IMR-90 (cell line): ENCODE measurements at regions not wholly inside any gene's neighbourhood (a gene's known extent, or its start where the extent isn't known, plus 50 kb on each side); places are given as distances from the start of the nearest gene placed in this dataset.

Experiments
- ATAC-seq: fragments of 200-7000 bp; cut with Tn5 transposase; 2 replicates; pipeline ENCODE4 v1.9.1; 2020; ENCODE audit warnings: low read depth, mild to moderate bottlenecking, moderate library complexity
- BruUV-seq: library from RNA; stranded (reverse); fragments of 400-500 nt; replicated peaks from 2 replicates; lab custom pipeline; 2021; lab: Mats Ljungman, UMichigan
- CTCF ChIA-PET: fragments of 300-600 bp; formaldehyde crosslinking; extraction: SDS; loops from one replicate; lab custom pipeline; 2021; ENCODE audit warnings: antibody characterized with exemption; lab: Yijun Ruan, JAX
- POLR2A ChIA-PET: fragments of 300-600 bp; sonication (Branson Sonifier 250); formaldehyde crosslinking; loops from one replicate; lab custom pipeline; 2022; ENCODE audit warnings: antibody characterized with exemption; ENCODE audit not compliant: unreplicated experiment; lab: Charles Lee
- DNase-seq: peaks from one replicate; pipeline ENCODE4 v3.0.0; 2013
- H2AFZ ChIP-seq: replicated peaks from 2 replicates; pipeline ENCODE3; 2013; ENCODE audit warnings: low read length, mild to moderate bottlenecking; ENCODE audit not compliant: poor library complexity
- H2AK5ac ChIP-seq: 2 replicates; pipeline ENCODE4 v1.6.1; 2013; ENCODE audit warnings: low read depth, low read length, inconsistent platforms
- H2AK9ac ChIP-seq: replicated peaks from 2 replicates; pipeline ENCODE3; 2013; ENCODE audit warnings: mild to moderate bottlenecking, low read depth, low read length, moderate library complexity; ENCODE audit not compliant: poor library complexity
- H2BK120ac ChIP-seq: 2 replicates; pipeline ENCODE4 v1.6.1; 2013; ENCODE audit warnings: low read depth, low read length, inconsistent platforms
- H2BK15ac ChIP-seq: 3 replicates; pipeline ENCODE4 v1.6.1; 2013; ENCODE audit warnings: low read depth, low read length, inconsistent platforms
- H2BK20ac ChIP-seq: 2 replicates; pipeline ENCODE4 v1.6.1; 2013; ENCODE audit warnings: low read depth, mild to moderate bottlenecking, inconsistent platforms, low read length, moderate library complexity
- H2BK5ac ChIP-seq: 2 replicates; pipeline ENCODE4 v1.6.1; 2013; ENCODE audit warnings: mild to moderate bottlenecking, low read depth, low read length, inconsistent platforms; ENCODE audit not compliant: poor library complexity, severe bottlenecking
- H3K14ac ChIP-seq: replicated peaks from 2 replicates; pipeline ENCODE4 v1.6.1; 2013; ENCODE audit warnings: low read depth, low read length, inconsistent platforms
- H3K18ac ChIP-seq: 2 replicates; pipeline ENCODE4 v1.6.1; 2013; ENCODE audit warnings: low read depth, low read length, control low read depth
- H3K23ac ChIP-seq: 2 replicates; pipeline ENCODE4 v1.6.1; 2013; ENCODE audit warnings: low read depth, low read length, inconsistent platforms
- H3K27ac ChIP-seq: 2 replicates; pipeline ENCODE4 v1.5.1; 2013; ENCODE audit warnings: mild to moderate bottlenecking, control low read depth, low read length; ENCODE audit not compliant: insufficient read depth
- H3K27me3 ChIP-seq: 2 replicates; pipeline ENCODE4 v1.6.1; 2013; ENCODE audit warnings: low read length; ENCODE audit not compliant: control insufficient read depth, insufficient read depth
- H3K36me3 ChIP-seq: 2 replicates; pipeline ENCODE4 v1.6.1; 2013; ENCODE audit warnings: low read length, mixed read lengths; ENCODE audit not compliant: control insufficient read depth, insufficient read depth
- H3K4ac ChIP-seq: 2 replicates; pipeline ENCODE4 v1.6.1; 2013; ENCODE audit warnings: low read depth, low read length, inconsistent platforms
- H3K4me1 ChIP-seq: 2 replicates; pipeline ENCODE4 v1.6.1; 2013; ENCODE audit warnings: low read length, mixed read lengths; ENCODE audit not compliant: control insufficient read depth, insufficient read depth
- H3K4me2 ChIP-seq: 2 replicates; pipeline ENCODE4 v1.6.1; 2013; ENCODE audit warnings: low read depth, mild to moderate bottlenecking, control low read depth, low read length, moderate library complexity
- H3K4me3 ChIP-seq: 2 replicates; pipeline ENCODE4 v1.5.1; 2013; ENCODE audit warnings: low read depth, mild to moderate bottlenecking, control low read depth, low read length, moderate library complexity; ENCODE audit not compliant: insufficient read depth
- H3K56ac ChIP-seq: 2 replicates; pipeline ENCODE4 v1.6.1; 2013; ENCODE audit warnings: low read length, inconsistent platforms; ENCODE audit not compliant: insufficient read depth; ENCODE audit errors: extremely low read depth
- H3K79me1 ChIP-seq, 2 experiments: 2 replicates each; pipeline ENCODE4 v1.6.1; 2013; ENCODE audit warnings: low read length in 2 of 2, inconsistent platforms in 1 of 2, low read depth in 1 of 2
- H3K9ac ChIP-seq: 2 replicates; pipeline ENCODE4 v1.6.1; 2013; ENCODE audit warnings: low read depth, low read length, control low read depth
- H3K9me1 ChIP-seq: 2 replicates; pipeline ENCODE4 v1.6.1; 2013; ENCODE audit warnings: low read length, inconsistent platforms; ENCODE audit not compliant: insufficient read depth
- H3K9me3 ChIP-seq: 2 replicates; pipeline ENCODE4 v1.6.1; 2013; ENCODE audit warnings: low read length; ENCODE audit not compliant: control insufficient read depth, insufficient read depth
- H4K20me1 ChIP-seq: 2 replicates; pipeline ENCODE4 v1.6.1; 2013; ENCODE audit warnings: low read length, inconsistent platforms; ENCODE audit not compliant: insufficient read depth
- H4K5ac ChIP-seq: 2 replicates; pipeline ENCODE4 v1.6.1; 2013; ENCODE audit warnings: mild to moderate bottlenecking, low read depth, low read length, control low read depth
- H4K8ac ChIP-seq, 2 experiments: 2 replicates each; pipeline ENCODE4 v1.6.1; 2013; ENCODE audit warnings: low read depth in 2 of 2, low read length in 2 of 2, control low read depth in 1 of 2, inconsistent platforms in 1 of 2
- H4K91ac ChIP-seq: 2 replicates; pipeline ENCODE4 v1.6.1; 2013; ENCODE audit warnings: low read depth, low read length, inconsistent platforms; ENCODE audit not compliant: insufficient read depth
- CEBPB ChIP-seq: IDR thresholded peaks from 2 replicates; pipeline ENCODE4 v1.6.1; 2012; ENCODE audit warnings: low read depth, low read length, improper control_type of control experiment
- CHD1 ChIP-seq: IDR thresholded peaks from 2 replicates; pipeline ENCODE4 v1.6.1; 2012; ENCODE audit warnings: low read depth, low read length, improper control_type of control experiment
- ELK1 ChIP-seq: fragments of 150-350 bp; IDR thresholded peaks from 2 replicates; pipeline ENCODE4 v1.6.1; 2016; ENCODE audit warnings: low read depth, mild to moderate bottlenecking, low read length, moderate library complexity, borderline replicate concordance
- FOS ChIP-seq: fragments of 150-350 bp; IDR thresholded peaks from 2 replicates; pipeline ENCODE4 v1.6.1; 2016; ENCODE audit warnings: low read depth, low read length
- MAFK ChIP-seq: IDR thresholded peaks from 2 replicates; pipeline ENCODE4 v1.6.1; 2012; ENCODE audit warnings: low read depth, low read length, improper control_type of control experiment
- MAZ ChIP-seq: IDR thresholded peaks from 2 replicates; pipeline ENCODE4 v1.6.1; 2012; ENCODE audit warnings: low read depth, mild to moderate bottlenecking, low read length, improper control_type of control experiment, moderate library complexity, borderline replicate concordance
- MXI1 ChIP-seq: IDR thresholded peaks from 2 replicates; pipeline ENCODE4 v1.6.1; 2012; ENCODE audit warnings: low read depth, mild to moderate bottlenecking, low read length, moderate library complexity, borderline replicate concordance
- NFE2L2 ChIP-seq: fragments of 150-350 bp; IDR thresholded peaks from 2 replicates; pipeline ENCODE4 v1.6.1; 2016; ENCODE audit warnings: low read depth, mild to moderate bottlenecking, low read length
- POLR2A ChIP-seq: IDR thresholded peaks from 2 replicates; pipeline ENCODE4 v1.6.1; 2012; ENCODE audit warnings: mild to moderate bottlenecking, low read depth, low read length
- RAD21 ChIP-seq: IDR thresholded peaks from 2 replicates; pipeline ENCODE4 v1.6.1; 2012; ENCODE audit warnings: low read length, improper control_type of control experiment
- RCOR1 ChIP-seq: IDR thresholded peaks from 2 replicates; pipeline ENCODE4 v1.6.1; 2012; ENCODE audit warnings: mild to moderate bottlenecking, low read length, improper control_type of control experiment; ENCODE audit not compliant: insufficient replicate concordance
- RFX5 ChIP-seq: IDR thresholded peaks from 2 replicates; pipeline ENCODE4 v1.8.0; 2012; ENCODE audit warnings: low read depth, mild to moderate bottlenecking, low read length, moderate library complexity
- SMC3 ChIP-seq: fragments of 150-350 bp; IDR thresholded peaks from 2 replicates; pipeline ENCODE4 v1.6.1; 2016; ENCODE audit warnings: low read depth, mild to moderate bottlenecking, antibody characterized with exemption, low read length, moderate library complexity
- WGBS, 2 experiments: methylation state at CpG; one replicate each; pipeline versions ENCODE4 v1.1.5 to v1.1.7; 2013; ENCODE audit warnings: missing lambda C conversion rate in 2 of 2; ENCODE audit not compliant: insufficient read length in 1 of 2; ENCODE audit errors: extremely low coverage in 2 of 2; 5-methylcytosine and 5-hydroxymethylcytosine counted together
- dilution Hi-C: fragments of 300-500 bp; cut with HindIII; formaldehyde crosslinking; loops from one replicate; pipeline ENCODE4 v1.14.3; 2018; ENCODE audit warnings: low sequenced_read_pairs; ENCODE audit not compliant: unreplicated experiment
- in situ Hi-C: fragments of 300-500 bp; cut with MboI; formaldehyde crosslinking; loops from 3 replicates; pipeline ENCODE4 v1.14.3; 2019; ENCODE audit warnings: low sequenced_read_pairs, inconsistent platforms, mixed read lengths
- intact Hi-C: fragments of 100-400 bp; cut with micrococcal nuclease; formaldehyde crosslinking; loops from 2 replicates; pipeline ENCODE4 v1.10.0; 2022
- TF ChIP-seq, protein P1 (sequence below): conservative IDR thresholded peaks from 2 replicates; pipeline ENCODE4 v1.5.1; 2012; ENCODE audit warnings: mild to moderate bottlenecking, low read depth, low read length, improper control_type of control experiment
- TF ChIP-seq, protein P2 (sequence below): fragments of 150-350 bp; IDR thresholded peaks from 2 replicates; pipeline ENCODE4 v1.6.1; 2017; ENCODE audit warnings: mild to moderate bottlenecking, antibody characterized with exemption, low read length, low read depth

DNA sequence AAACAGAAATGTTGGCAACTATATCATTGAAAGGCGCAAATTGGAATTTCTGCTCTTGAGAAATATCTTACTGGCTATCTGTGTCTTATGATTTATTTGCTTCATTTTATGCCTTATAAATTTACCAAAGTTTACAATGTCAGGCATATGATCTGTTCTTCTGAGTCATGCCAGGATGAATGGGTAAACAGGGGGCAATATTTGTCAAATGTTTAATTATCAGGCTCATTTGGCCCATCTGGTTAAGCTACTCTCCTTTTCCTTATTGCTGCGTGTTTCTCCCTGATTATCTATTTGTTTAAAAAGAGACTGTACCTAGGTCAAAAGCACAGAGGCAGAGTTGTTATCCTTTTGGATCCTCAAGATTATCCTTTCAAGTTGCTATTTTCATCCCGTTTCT lies 903.8 kb upstream of the PCDH10 start:
- H2BK120ac ChIP-seq: no peak overlapping the region
- WGBS, 2 experiments: no CpG with 5 or more reads among the region's 3 CpGs
- H3K4me1 ChIP-seq: no peaks in the 10 kb centered on the region
- H3K4me2 ChIP-seq: no peak overlapping the region
- no peak overlapping the region for H3K56ac ChIP-seq
- H3K18ac ChIP-seq: no peak overlapping the region
- no peaks in the 10 kb centered on the region for H3K79me1 ChIP-seq
- no peak overlapping the region for H2AK5ac ChIP-seq
- no peak overlapping the region for H2AK9ac ChIP-seq
- H3K9me1 ChIP-seq: no peaks in the 10 kb centered on the region
- in situ Hi-C loops: no loop called here
- no peak overlapping the region for H3K9ac ChIP-seq
- ATAC-seq (no peak), DNase-seq (no peak)
- no peak overlapping the region for H2BK20ac ChIP-seq
- CTCF ChIA-PET: no interaction called here
- H3K4ac ChIP-seq: no peak overlapping the region
- H2AFZ ChIP-seq: no peak overlapping the region
- no peaks in the 10 kb centered on the region for H3K27me3 ChIP-seq
- no peak overlapping the region for H2BK15ac ChIP-seq
- no peak overlapping the region for H4K5ac ChIP-seq
- dilution Hi-C loops: no loop called here
- intact Hi-C loops: no loop called here
- no peak overlapping the region for H3K14ac ChIP-seq
- no peaks in the 10 kb centered on the region for H3K9me3 ChIP-seq
- H4K8ac ChIP-seq: no peak overlapping the region
- H2BK5ac ChIP-seq: no peak overlapping the region
- BruUV-seq: no TSS peak
- no peak overlapping the region for H3K27ac ChIP-seq
- no peak overlapping the region for H3K23ac ChIP-seq
- H4K91ac ChIP-seq: no peak overlapping the region
- TF ChIP-seq CEBPB (no peak), SMC3 (no peak), MXI1 (no peak), ELK1 (no peak), NFE2L2 (no peak), CHD1 (no peak), MAZ (no peak), RAD21 (no peak), POLR2A (no peak), RCOR1 (no peak), FOS (no peak), RFX5 (no peak), MAFK (no peak)
- TF ChIP-seq, protein P1, sequence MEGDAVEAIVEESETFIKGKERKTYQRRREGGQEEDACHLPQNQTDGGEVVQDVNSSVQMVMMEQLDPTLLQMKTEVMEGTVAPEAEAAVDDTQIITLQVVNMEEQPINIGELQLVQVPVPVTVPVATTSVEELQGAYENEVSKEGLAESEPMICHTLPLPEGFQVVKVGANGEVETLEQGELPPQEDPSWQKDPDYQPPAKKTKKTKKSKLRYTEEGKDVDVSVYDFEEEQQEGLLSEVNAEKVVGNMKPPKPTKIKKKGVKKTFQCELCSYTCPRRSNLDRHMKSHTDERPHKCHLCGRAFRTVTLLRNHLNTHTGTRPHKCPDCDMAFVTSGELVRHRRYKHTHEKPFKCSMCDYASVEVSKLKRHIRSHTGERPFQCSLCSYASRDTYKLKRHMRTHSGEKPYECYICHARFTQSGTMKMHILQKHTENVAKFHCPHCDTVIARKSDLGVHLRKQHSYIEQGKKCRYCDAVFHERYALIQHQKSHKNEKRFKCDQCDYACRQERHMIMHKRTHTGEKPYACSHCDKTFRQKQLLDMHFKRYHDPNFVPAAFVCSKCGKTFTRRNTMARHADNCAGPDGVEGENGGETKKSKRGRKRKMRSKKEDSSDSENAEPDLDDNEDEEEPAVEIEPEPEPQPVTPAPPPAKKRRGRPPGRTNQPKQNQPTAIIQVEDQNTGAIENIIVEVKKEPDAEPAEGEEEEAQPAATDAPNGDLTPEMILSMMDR: no peak
- TF ChIP-seq, protein P2, sequence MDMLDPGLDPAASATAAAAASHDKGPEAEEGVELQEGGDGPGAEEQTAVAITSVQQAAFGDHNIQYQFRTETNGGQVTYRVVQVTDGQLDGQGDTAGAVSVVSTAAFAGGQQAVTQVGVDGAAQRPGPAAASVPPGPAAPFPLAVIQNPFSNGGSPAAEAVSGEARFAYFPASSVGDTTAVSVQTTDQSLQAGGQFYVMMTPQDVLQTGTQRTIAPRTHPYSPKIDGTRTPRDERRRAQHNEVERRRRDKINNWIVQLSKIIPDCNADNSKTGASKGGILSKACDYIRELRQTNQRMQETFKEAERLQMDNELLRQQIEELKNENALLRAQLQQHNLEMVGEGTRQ: no peak
- H3K4me3 ChIP-seq: no peak overlapping the region
- no peaks in the 10 kb centered on the region for H4K20me1 ChIP-seq
- POLR2A ChIA-PET: no interaction called here
- H3K36me3 ChIP-seq: no peaks in the 10 kb centered on the region
